ENCODE measurements at regions not wholly inside any gene's neighbourhood (a gene's known extent, or its start where the extent isn't known, plus 50 kb on each side); places are given as distances from the start of the nearest gene placed in this dataset.

- TF ChIP-seq POLR2A (IDR thresholded peaks at IDR 0.05): no peak
- no peak for TF ChIP-seq CTCF (IDR thresholded peaks at IDR 0.05)
These were observed 1332.5 kb upstream of the CDH9 start for GRCh38 chr5:28370896-28371295.

Measured in body of pancreas (tissue), 4 donors.